ENCODE measurements at regions not wholly inside any gene's neighbourhood (a gene's known extent, or its start where the extent isn't known, plus 50 kb on each side); places are given as distances from the start of the nearest gene placed in this dataset.

DNA sequence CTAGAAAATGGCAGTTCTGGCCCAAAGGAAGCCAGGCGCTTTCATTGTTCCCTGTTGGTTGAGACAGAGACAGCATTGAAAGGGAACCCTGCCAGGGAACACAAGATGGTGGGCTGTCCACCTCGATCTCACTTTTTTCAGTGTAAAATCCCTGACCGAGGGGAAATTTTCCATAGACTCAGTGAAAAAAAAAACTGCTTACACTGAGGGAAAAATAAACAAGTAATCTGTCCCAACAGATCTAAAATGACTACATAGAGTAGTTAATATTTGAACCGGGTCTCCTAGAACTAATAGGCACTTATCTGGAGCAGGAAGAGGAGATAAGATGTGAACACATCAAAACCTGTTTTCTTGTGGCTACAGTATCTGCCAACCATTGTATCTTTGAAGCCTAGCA is 763.4 kb upstream of the GOLIM4 start:
- TF ChIP-seq, protein P1, sequence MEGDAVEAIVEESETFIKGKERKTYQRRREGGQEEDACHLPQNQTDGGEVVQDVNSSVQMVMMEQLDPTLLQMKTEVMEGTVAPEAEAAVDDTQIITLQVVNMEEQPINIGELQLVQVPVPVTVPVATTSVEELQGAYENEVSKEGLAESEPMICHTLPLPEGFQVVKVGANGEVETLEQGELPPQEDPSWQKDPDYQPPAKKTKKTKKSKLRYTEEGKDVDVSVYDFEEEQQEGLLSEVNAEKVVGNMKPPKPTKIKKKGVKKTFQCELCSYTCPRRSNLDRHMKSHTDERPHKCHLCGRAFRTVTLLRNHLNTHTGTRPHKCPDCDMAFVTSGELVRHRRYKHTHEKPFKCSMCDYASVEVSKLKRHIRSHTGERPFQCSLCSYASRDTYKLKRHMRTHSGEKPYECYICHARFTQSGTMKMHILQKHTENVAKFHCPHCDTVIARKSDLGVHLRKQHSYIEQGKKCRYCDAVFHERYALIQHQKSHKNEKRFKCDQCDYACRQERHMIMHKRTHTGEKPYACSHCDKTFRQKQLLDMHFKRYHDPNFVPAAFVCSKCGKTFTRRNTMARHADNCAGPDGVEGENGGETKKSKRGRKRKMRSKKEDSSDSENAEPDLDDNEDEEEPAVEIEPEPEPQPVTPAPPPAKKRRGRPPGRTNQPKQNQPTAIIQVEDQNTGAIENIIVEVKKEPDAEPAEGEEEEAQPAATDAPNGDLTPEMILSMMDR (IDR thresholded peaks at IDR 0.05): no peak
- TF ChIP-seq POLR2AphosphoS5 (IDR thresholded peaks at IDR 0.05): no peak

Data from suprapubic skin (tissue), 3 donors.